ENCODE measurements at regions not wholly inside any gene's neighbourhood (a gene's known extent, or its start where the extent isn't known, plus 50 kb on each side); places are given as distances from the start of the nearest gene placed in this dataset.

DNA sequence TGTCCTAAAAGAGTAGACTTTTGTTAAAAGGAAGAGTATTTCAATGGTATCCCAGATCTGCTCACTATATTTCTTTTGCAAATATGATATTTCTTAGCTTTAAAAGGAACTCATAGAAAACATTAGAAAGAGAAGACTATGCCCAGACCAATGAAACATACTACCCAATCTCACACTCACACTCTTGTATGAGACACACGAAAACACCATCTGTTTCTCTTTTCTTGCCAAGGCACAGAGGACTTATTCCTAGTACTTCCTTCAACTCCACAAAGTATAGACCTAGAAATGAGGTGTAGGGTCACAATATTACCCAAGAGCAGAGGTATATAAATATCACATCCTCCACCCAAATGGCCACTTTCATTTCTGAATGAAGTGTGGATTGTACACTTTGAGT lies 292.4 kb upstream of the ACO1 start:
- DNase-seq, result no peak
- Mint-ChIP-seq H3K27ac (no peak overlapping the region), H3K27me3 (ENCODE audit: low read depth) (no peaks in the 10 kb centered on the region), H3K4me3 (no peak overlapping the region), H3K36me3 (ENCODE audit: insufficient read depth in 1 of 3, low read depth in 3 of 3) (peaks cover 0 to 4% (median 0%) of the 10 kb centered on the region in 3 experiments; a peak in 3 of 7 replicates), H3K9me3 (peaks cover 4 to 5% of the 10 kb centered on the region in 2 experiments; a peak in 4 of 5 replicates), H3K4me1 (no peaks in the 10 kb centered on the region)
- Histone ChIP-seq H2BK15ac (ENCODE audit: low read depth, low read length) (no peak overlapping the region), H3K79me2 (ENCODE audit: insufficient read depth, low read length) (no peaks in the 10 kb centered on the region), H3K9ac (ENCODE audit: extremely low read depth, insufficient read length, low read length) (no peak overlapping the region), H3K27ac (ENCODE audit: insufficient read length, low read depth, low read length) (no peak overlapping the region), H2BK5ac (ENCODE audit: insufficient read length, low read length) (no peak overlapping the region), H2BK120ac (ENCODE audit: low read depth, low read length, poor library complexity, severe bottlenecking) (no peak overlapping the region), H3K4me2 (ENCODE audit: insufficient read depth, insufficient read length, low read length) (no peak overlapping the region), H2AK5ac (ENCODE audit: insufficient read length, low read length) (no peak overlapping the region), H3K27me3 (ENCODE audit: insufficient read depth, low read length) (no peaks in the 10 kb centered on the region), H4K91ac (ENCODE audit: insufficient read length, low read depth, low read length) (no peak overlapping the region), H3K79me1 (ENCODE audit: insufficient read depth, low read depth, low read length, poor library complexity, severe bottlenecking) (no peaks in the 10 kb centered on the region), H4K20me1 (ENCODE audit: control insufficient read depth, insufficient read depth, insufficient read length) (no peaks in the 10 kb centered on the region), H3K18ac (ENCODE audit: insufficient read length, low read depth, low read length) (no peak overlapping the region), H3K14ac (ENCODE audit: insufficient read depth, low read length) (no peak overlapping the region), H3K4me1 (ENCODE audit: insufficient read depth, low read length) (no peaks in the 10 kb centered on the region), H3K56ac (ENCODE audit: insufficient read length, low read depth, low read length) (no peak overlapping the region), H2AFZ (ENCODE audit: low read length) (no peak overlapping the region), H3T11ph (ENCODE audit: low read length) (no peak overlapping the region), H3K23me2 (ENCODE audit: insufficient read length, low read depth, low read length, poor library complexity, severe bottlenecking) (no peaks in the 10 kb centered on the region), H3K9me3 (ENCODE audit: control insufficient read depth, low read depth, low read length) (no peaks in the 10 kb centered on the region), H4K8ac (replicated peaks; ENCODE audit: insufficient read length, low read depth, low read length) (no peak overlapping the region), H4K5ac (ENCODE audit: insufficient read length, low read depth, low read length) (no peak overlapping the region), H2BK12ac (ENCODE audit: insufficient read length, low read depth, low read length) (no peak overlapping the region), H3K4ac (ENCODE audit: low read depth, low read length) (no peak overlapping the region), H3K23ac (ENCODE audit: insufficient read length, low read depth, low read length) (no peak overlapping the region), H2BK20ac (ENCODE audit: low read depth, low read length, poor library complexity, severe bottlenecking) (no peak overlapping the region)
- TF ChIP-seq, protein P1, sequence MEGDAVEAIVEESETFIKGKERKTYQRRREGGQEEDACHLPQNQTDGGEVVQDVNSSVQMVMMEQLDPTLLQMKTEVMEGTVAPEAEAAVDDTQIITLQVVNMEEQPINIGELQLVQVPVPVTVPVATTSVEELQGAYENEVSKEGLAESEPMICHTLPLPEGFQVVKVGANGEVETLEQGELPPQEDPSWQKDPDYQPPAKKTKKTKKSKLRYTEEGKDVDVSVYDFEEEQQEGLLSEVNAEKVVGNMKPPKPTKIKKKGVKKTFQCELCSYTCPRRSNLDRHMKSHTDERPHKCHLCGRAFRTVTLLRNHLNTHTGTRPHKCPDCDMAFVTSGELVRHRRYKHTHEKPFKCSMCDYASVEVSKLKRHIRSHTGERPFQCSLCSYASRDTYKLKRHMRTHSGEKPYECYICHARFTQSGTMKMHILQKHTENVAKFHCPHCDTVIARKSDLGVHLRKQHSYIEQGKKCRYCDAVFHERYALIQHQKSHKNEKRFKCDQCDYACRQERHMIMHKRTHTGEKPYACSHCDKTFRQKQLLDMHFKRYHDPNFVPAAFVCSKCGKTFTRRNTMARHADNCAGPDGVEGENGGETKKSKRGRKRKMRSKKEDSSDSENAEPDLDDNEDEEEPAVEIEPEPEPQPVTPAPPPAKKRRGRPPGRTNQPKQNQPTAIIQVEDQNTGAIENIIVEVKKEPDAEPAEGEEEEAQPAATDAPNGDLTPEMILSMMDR (conservative IDR thresholded peaks at IDR 0.05), result no peak
- WGBS (ENCODE audit: extremely low coverage, insufficient read length, low lambda C conversion rate), result no CpG with 5 or more reads among the region's 1 CpG

Measured in H9 (cell line).